GM18502 (cell line): ENCODE measurements at regions not wholly inside any gene's neighbourhood (a gene's known extent, or its start where the extent isn't known, plus 50 kb on each side); places are given as distances from the start of the nearest gene placed in this dataset.
"Not testable (repeated sequence)": the region's sequence is repeated elsewhere in the genome, so short reads cannot be mapped to it uniquely, and the experiment has no call there.

Experiments
- ATAC-seq: cut with Tn5 transposase; IDR thresholded peaks from one replicate; pipeline ENCODE4 v1.9.1; 2021; ENCODE audit warnings: mild to moderate bottlenecking; ENCODE audit not compliant: unreplicated experiment, poor library complexity

DNA sequence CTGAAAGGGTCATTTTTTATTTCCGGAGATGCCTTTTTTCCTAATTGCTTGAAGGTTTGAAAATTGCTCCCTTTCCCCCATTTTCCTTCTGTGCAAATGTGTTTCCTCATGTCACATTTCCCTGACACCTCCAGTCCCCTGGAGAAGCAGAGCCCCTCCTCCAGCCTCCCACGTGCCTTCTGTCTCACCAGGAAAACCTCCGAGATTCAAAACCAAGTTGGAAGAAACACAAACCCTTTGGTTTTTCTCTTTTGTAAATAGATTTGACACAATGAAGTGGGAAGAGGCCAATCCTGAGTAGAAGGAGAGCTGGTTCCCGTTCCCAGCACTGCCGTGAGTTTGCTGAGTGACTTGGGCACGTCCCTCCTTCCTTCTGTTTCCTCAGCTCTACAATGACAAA is 125.4 kb upstream of the MYCN start:
- ATAC-seq = no peak

DNA sequence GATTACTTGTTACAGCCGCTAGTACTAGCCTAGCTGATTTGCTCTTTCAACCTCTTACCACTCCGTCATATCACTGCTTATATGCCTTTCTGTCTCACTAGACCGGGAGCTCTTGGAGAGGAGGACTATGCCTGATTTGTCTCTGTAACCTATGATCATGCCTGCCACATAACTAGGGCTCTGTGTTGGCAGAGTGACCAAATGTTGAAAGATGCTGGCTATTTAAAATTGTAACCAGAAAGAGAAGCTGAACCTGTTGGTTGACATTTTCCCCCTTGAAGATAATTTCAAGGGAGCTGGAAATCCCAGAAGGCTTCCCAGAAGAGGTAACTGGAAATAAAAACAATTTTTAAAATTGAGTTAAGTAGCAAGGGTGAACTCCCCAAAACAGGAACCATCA is 124.1 kb upstream of the MYCN start:
- no peak for ATAC-seq

DNA sequence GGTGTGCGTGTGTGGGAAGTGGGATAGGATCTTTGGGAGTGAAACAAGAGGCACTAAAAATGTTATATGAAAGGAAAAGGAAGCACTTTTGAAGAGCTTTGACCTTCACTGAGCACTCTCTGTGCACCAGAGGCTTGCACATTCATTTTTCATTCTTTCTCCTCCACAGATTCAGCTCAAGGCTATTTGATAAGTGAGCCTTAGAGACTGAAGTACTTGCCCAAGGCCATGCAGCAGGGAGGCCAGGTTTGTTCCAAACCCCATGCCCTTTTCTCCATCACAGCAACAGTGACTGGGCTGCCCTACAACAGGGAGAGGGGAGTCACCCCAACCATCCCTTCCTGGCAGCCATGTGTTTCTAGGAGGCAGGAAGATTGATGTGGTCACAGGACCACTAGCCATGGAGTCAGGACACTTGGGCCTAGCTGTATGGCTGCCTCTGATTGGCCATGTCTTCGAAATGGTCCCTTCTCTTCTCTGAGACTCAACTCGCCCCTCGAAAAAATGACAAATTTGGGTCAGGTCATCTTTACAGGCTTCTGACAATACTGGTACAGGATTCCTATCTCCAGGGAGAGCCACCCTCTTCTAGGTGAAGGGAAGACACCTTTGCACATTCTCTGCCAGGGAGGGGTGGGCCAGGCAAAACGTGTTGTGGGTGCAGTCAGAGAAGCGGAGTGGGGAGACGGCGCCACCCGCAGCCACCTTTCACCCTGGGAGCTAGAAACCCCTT is 123.5 kb upstream of the MYCN start:
- ATAC-seq = no peak

DNA sequence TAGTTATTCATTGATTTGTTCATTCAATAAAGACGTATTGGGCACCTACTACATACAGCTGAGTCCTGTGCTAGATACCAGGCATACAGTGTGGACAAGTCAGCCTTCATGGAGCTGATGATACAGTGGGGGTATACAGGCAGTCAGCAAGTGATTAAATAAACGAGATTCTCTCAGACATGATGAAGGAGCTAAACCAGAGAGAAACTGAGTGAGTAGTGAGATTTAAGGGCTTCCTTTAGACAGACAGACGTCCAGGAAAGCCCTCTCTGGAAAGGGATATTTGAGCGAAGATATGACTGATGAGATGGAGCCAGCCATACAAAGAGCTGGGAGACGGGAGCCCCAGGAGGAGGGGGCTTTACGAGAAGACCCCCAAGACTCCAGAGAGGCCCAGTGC is 122.6 kb upstream of the MYCN start:
- ATAC-seq = no peak

DNA sequence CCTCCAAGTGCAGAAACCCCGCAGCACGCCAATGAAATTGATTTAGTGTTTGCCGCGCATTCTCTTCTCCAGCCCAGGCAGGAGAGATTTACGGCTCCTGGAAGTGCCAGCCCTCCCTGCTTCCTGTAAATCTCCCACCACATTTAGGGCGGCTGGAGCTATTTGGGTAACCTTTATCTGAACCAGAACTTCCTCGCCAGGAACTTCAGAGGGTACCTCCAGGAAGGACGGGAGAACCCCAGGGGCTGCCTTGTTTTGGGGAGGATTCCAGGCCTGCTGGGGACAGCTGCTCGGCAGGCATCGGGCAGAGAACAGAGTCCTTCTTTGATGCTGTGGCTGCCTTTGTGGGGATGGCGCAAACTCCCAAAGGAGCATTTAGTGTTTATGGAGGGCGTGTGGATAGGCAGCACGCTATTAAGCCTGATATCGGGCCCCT is 122.0 kb upstream of the MYCN start:
- ATAC-seq = no peak

DNA sequence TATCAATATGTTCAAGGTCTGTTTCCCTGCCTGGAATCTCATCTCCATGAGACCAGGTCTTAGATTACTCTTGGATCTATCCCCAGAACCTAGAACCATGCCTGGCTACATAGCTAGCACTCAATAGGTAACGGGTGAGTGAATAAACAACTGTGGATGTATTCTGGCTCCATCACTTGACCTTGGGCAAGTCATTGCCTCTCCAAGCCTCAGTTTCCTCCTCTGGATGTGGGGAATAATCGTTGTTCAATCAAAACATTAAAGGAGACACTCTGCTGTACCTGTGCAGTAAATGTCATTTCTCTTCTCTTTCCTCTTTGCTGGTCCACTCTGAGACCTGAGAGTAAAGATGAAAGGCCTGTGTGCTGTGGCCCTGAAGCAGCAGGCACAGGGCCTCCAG is 121.5 kb upstream of the MYCN start:
- ATAC-seq = no peak

DNA sequence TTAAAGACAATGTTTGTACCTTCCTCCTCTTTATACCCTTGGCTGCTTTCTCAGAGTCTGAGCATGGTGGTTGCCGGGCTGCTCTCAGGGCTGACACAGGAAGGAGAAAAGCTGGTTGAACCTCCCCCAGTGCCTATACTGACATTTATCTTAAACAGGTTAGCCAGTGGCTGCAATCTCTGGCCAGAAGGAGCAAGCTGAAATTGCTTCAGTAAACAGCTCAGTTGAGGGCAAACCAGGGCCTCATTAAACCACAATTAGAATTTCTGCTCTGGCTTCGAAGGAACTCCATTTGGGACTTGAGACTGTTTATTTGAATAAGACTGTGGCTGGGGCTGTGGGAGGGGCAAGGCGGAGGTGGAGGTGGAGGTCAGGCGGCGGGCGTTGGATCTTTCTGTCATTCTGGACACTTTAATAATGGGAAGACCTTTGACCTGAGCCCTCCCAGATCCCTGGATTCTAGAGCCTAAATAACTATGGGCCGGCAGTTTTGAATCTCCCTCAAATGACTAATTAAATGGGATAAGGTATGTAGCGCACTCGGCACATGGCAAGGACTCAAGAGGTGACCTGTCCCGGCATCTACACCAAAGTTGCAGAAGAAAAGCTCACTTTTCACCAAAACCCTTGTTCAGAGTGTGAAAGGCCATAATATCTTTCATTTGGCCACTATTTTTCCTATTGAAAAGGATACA is 120.6 kb upstream of the MYCN start:
- ATAC-seq = no peak

DNA sequence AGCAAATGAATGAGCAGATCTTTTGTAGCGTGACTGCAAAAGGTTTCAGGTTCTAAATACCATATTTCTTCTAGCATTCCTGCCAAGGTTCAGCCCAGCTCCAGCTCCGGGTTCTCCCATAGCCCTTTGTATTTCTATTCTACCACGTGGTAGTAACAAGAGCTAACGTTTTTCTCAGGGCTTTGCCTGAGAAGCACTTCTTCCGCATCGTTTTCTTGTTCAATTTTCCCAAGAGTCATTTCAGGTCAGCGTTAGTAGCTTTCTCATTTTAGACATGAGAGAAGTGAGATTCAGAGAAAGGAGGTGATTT is 120.1 kb upstream of the MYCN start:
- no peak for ATAC-seq

DNA sequence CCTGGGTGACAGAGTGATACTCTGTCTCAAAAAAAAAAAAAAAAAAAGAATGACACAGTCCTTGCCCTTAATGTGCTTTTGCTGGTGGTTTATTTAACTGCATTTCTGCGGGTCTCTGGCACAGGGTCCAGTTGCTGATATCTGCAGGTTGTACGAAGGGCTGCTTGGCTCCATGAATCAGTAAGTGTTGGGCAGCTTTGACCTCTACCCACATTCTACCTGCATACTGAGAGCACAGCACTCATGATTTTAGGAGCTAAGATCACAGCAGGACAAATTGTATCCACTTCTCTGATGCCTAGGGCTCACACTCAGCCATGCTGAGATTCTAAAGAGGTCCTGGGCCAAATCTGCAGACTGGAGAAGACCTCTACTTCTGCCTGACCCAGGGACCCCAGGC is 119.4 kb upstream of the MYCN start:
- no peak for ATAC-seq

DNA sequence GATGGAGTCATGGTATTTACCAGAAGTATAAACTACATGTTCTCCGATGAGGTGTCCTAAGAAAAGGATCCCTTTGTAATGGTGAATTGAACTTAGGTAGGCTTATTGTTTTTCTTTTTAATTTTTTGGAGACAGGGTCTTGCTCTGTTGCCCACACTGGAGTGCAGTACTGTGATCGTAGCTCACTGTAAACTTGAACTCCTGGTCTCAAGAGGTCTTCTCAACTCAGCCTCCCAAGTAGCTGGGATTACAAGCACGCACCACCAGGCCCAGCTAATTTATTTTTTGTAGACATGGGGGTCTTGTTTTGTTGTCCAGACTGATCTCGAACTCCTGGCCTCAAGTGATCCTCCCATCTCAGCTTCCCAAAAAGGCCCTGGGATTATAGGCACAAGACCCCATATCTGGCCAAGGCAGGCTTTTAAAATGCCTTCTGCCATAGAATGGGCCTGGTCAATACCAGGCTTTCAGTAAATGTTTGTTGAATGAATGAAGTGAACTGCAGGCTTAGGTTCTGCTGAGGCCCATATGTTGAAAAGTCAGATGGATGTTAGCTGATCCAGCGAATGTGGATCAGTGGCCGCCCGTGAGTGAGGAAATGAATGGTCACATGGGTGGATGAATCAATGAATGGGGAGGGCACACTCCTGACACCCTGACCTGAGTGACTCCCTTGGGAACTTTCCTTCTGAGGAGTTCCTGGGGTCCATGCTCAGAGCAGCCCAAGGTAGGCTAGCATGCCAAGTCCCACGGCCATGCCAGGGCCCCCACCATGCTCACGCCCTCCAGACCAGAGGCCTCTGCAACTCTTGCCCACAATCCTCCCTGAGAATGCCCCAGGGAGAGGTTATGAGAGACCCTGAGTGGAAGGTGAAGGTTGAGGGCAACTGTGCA is 118.0 kb upstream of the MYCN start:
- no peak for ATAC-seq

DNA sequence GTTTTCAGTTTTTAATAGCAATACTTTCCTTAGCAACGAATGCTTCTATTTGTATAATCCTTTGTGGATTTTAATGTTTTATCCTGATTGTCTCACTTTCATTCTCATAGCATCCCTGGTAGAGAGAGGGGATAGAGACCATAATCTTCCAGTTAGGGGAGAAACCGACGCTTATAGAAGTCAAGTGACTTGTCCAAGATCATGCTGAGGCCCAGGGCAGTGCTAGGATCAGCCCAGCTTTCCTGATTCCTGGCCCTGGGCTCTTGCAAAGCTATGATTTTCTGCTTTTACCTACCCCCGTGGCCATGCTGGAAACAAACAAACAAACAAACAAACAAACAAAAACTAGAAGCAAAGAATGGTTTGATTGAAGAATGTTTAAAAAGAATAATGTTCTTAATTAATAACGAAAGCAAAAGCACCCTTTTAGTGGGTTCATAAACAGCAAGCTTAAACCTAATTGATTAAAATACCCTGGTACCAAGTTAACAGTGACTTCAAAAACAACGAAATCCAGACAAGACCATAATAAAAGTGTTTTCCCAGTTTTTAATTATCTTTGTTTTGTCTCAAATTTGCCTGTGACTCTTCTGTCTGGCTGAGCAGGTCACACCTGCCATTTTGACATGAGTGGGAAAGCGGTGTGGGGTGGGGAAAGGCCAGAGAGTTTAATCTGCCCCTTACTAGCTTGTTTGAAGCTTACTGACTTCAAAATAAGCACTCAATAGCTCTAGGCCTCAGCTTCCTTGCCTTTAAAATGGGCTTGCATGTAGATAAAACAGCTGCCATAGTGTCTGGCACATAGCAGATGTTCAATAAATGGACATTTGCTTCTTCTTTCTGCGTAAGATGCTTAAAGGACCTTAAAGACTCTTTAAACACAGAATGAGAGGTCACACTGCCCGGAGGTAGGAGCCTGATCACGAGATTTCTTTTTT is 116.6 kb upstream of the MYCN start:
- no peak for ATAC-seq

DNA sequence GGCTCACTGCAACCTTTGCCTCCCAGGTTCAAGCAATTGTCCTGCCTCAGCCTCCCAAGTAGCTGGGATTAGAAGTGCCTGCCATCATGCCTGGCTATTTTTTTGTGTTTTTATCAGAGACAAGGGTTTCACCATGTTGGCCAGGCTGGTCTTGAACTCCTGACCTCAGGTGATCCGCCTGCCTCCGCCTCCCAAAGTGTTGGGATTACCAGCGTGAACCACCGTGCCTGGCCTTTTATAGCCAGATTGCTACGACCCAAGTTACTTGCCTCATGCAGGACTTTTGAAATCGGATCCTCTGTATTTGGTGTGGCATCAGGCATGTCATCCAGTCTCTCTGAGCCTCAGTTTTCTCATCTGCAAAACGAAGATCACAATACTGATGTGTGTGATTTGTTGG is 115.9 kb upstream of the MYCN start:
- not testable (repeated sequence) for ATAC-seq

DNA sequence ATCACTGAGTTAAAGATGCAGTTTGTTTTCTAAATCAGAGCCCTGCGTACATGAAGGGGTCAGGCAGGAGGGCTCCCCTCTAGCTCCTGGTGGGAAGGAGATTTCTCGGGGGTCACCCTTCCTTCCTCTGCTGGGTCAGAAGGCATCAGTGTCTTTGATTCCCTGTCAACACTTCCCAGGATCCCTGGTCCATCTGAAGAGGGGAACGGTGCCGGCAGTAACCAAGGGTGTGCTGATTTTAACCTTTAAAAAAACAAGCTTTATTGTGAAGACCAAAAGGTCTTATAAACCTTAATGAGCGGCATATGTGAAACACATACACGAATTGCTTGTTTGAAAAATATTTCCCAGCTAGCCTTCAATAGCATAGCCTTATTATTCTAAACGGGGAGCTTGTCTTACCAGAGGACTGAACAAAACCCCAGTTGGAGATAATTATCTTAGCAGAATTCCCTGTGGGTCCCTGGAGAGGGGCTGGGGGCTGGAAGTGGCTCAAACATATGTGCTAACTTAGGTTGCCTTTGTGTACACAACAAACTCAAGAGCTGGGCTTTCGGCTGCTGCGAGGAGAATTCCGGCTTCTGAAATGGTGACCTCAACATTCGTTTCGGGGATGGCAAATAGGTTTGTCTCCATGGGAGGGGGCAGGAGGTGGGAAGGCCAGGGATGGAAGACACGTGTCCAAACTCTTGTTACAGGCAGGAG is 114.9 kb upstream of the MYCN start:
- no peak for ATAC-seq

DNA sequence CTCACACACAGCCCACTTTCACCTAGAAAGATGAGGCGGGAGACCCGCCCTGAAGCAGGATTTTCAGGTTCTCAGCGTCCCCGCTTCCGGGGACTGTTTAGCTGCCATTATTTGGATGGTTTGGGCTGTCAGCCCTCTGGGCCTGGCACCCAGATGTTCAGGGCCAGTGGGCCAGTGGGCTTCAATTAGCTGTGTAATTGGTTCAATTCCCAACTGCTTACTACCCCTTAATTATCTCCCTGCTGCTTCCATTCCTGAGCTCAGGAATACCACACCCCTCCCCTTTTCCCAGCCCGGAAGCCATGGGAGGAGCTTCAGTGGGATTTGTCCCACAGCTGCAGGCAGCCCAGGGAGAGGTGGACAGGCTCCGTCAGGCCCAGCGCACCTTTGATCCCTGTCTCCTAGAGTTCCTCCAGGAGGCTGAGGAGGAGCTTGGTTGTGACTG is 114.1 kb upstream of the MYCN start:
- ATAC-seq = no peak

DNA sequence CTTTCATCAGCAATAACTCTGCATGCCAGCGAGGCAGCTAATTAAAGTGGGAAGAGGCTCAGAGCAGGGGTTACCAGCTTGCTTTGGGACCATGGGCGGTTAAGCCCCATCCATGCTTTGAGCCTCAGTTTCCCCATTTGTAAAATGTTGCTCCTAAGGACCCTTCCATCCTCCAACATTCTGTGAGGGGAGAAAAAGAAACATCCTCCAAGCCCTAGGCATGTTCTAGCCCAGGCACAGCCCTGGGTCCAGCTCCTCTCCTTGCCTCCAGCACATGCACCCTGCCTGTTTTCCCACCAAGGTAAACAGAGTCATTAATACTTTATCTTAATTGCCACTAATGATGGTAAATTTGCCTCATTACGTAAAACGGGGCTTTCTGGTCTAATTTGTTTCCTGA is 113.3 kb upstream of the MYCN start:
- no peak for ATAC-seq

DNA sequence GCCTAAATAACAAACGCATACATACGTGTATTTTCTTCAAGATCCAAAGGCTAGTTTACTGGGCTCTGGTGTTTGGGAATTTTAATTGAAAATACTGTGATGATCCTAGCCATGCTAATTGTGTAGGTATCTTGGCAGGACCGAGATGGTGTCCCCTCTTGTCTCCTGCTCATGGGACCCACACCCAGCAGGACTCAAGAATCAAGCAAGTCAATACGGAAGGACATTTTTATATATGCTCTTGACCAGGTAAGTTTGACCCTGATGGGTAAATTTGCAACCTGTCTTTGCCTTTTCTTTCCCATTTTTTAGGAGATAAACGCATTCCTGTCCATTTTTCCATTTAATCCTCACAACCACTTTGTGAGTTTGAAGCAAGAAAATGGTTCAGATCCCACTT is 111.8 kb upstream of the MYCN start:
- ATAC-seq = no peak

DNA sequence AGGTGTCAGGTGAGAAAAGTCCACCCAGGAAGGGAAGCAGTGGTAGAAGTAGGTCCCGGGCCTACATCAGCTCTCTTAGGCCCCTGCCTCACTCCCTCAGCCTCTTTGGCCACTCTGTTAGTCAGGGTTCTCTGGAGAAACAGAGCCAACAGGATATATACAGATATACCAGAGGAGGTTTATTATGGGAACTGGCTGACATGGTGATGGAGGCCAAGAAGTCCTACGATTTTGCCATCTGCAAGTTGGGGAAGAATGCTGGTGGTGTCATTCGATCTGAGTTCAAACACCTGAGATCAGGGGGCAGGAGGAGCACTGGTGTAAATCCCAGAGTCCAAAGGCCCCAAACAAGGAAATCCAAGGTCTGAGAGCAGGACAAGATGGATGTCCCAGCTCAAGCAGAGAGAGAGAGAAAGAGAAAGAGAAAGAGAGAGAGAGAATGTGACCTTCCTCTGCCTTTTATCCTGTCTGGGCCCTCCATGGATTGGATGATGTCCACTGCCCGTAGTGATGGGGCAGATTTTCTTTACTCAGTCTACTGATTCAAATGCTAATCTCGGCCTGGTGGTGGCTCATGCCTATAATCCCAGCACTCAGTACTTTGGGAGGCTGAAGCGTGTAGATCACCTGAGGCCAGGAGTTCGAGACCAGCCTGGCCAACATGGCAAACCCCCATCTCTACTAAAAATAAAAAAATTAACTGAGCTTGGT is 111.1 kb upstream of the MYCN start:
- ATAC-seq = no peak

DNA sequence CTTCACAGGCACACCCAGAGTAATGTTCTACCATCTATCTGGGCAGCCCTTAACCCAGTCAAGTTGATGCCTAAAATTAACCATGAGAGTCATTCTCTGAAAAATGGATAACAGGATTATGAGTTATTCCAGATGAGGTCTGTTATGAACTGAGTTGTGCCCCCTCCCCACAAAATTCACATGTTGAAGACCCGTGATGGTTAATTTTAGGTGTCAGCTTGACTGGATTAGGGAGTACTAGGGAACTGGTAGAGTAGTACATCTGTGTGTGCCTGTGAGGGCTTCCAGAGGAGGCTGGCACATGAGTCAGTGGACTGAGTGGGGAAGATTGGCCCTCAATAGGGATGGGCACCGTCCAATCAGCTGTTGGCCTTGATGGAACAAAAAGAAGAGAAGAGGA is 110.4 kb upstream of the MYCN start:
- no peak for ATAC-seq

DNA sequence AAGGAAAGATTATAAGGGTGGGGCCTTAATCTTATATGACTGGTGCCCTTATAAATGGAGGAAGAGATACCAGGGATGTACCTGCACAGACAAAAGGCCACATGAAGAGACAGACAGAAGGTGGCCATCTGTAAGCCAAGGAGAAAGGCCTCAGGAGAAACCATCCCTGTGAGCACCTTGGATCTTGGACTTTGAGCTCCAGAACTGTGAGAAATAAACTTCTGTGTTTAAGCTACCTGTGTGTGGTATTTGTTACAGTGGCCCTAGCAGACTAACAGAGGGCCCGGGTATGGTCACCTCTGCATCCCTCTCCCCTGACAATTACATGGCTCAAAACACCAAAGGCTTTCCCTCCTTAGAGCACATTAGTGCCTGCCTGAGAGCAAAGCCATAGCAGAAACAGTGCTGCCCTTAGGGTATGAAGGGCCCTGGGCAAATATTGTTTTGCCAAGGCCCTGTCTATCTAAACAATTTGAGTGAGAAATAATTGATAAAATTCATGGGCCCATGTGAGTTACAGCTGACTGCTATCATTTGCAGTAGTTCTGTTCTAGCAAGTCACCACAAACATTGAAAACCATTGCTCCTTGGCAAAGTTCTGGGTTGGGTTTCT is 109.3 kb upstream of the MYCN start:
- ATAC-seq = no peak
